ENCODE measurements at regions not wholly inside any gene's neighbourhood (a gene's known extent, or its start where the extent isn't known, plus 50 kb on each side); places are given as distances from the start of the nearest gene placed in this dataset.

DNA sequence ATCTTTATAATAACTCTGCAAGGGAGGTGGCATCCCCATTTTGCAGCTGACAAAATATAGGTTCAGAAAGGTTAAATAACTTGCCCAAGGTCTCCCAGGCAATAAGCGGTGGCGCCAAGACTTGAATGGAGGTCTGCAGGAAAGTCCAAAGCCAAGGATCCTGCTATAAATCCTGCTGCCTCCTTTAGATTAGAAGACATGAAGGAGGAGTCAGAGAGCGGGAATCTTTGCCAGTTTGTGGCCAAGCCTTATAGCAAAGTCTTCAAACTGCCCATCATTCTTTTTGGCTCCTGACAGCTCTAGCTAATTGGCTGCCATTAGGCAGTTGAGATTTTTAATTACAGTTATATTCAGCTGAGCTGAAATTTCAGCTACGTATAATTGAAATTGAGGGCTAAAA lies 114.3 kb downstream of the C1D start:
- TF ChIP-seq, protein P1, sequence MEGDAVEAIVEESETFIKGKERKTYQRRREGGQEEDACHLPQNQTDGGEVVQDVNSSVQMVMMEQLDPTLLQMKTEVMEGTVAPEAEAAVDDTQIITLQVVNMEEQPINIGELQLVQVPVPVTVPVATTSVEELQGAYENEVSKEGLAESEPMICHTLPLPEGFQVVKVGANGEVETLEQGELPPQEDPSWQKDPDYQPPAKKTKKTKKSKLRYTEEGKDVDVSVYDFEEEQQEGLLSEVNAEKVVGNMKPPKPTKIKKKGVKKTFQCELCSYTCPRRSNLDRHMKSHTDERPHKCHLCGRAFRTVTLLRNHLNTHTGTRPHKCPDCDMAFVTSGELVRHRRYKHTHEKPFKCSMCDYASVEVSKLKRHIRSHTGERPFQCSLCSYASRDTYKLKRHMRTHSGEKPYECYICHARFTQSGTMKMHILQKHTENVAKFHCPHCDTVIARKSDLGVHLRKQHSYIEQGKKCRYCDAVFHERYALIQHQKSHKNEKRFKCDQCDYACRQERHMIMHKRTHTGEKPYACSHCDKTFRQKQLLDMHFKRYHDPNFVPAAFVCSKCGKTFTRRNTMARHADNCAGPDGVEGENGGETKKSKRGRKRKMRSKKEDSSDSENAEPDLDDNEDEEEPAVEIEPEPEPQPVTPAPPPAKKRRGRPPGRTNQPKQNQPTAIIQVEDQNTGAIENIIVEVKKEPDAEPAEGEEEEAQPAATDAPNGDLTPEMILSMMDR (IDR thresholded peaks at IDR 0.05), result no peak
- no peak for TF ChIP-seq ZFX (IDR thresholded peaks at IDR 0.05; ENCODE audit: borderline replicate concordance)
- H3K27ac ChIP-seq, result no peak overlapping the region

DNA sequence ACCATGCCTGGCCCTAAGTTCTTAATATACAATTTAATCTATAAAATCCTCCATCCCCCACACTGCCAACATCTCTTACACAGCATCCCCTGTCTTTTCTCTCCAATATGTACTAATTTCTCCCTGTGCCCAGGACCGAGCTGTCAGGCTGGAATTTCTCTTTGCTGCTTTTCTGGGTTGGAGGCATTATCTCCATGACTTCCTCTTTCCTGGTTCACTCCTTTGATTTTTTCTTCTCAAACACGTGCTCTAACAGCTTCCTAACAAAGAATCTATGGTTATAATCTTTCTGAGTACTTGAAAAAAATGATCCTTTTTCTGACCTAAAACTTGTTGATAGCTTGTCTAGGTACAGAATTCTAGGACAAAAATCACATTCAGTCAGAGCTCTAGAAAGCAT lies 112.8 kb downstream of the C1D start:
- no peak for TF ChIP-seq ZFX (IDR thresholded peaks at IDR 0.05; ENCODE audit: borderline replicate concordance)
- TF ChIP-seq, protein P1 (IDR thresholded peaks at IDR 0.05), result no peak
- H3K27ac ChIP-seq, result no peak overlapping the region

DNA sequence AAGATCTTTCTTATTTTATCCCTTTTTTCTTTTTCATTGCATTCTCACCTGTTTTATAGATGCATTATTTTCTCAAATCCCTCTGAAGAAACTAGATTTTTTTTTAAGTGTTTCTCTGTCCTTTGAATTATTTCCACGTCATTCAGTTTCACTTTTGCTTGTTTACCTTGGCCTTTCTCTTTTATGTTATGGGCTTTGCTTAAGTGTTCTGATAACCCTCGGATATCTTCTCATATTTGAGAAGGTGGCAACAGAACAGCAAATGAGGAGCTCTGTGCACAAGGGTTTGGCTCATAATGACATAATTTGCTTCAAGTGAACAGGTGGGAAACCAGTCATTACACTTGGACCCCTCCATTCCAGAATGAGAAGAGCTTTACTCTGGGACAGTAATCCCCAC lies 111.9 kb downstream of the C1D start:
- TF ChIP-seq ZFX (IDR thresholded peaks at IDR 0.05; ENCODE audit: borderline replicate concordance), result no peak
- TF ChIP-seq, protein P1 (IDR thresholded peaks at IDR 0.05), result no peak
- no peak overlapping the region for H3K27ac ChIP-seq

DNA sequence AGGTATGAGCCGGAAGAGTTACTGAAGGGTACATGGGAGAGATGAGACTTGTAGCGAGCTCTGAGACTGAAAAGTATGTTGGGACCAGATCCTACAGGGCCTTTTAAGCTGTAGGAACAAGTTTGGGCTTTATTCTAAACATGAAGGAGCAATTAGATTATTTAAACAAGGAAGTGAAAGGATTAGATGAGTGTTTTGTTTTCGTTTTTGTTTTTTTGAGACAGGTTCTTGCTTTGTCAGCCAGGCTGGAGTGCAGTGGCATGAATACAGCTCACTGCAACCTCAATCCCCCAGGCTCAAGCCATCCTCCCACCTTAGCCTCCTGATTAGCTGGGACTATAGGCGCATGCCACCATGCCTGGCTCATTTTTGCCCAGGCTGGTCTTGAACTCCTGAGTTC lies 110.7 kb downstream of the C1D start:
- TF ChIP-seq ZFX (IDR thresholded peaks at IDR 0.05; ENCODE audit: borderline replicate concordance), result no peak
- TF ChIP-seq, protein P1 (IDR thresholded peaks at IDR 0.05), result no peak
- H3K27ac ChIP-seq, result no peak overlapping the region

DNA sequence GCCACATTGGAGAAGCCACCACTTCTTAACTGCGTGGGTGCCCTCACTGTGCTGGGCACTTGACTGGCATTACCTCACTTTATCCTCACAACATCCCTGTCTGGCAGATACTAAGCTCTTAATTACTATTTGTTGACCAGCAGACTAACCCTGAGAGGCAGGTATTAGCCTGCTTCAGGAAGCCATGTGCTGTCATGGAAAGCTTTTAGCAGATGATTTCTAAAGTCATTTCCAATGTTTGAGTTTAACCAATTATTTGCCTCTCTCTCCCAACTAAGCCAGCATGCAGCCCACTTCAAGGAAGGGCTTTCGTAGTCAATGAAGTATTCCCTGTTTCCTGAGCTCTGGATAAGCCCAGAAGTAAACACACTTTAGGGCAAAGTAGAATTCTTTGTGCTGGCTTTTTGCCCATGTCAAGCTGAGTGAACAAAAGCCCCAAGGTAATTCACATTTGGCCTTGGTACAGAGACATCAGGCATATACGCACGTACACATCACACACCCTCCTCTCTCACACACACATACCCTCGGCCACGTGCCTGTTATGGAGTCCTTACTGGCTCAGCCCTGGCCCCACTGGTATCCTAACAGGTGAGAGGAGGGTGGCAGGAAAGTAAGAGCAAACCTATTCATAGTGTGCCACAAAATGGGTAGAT lies 108.6 kb downstream of the C1D start:
- H3K27ac ChIP-seq, result no peak overlapping the region
- TF ChIP-seq, protein P1 (IDR thresholded peaks at IDR 0.05), result no peak
- TF ChIP-seq ZFX (IDR thresholded peaks at IDR 0.05; ENCODE audit: borderline replicate concordance), result no peak

DNA sequence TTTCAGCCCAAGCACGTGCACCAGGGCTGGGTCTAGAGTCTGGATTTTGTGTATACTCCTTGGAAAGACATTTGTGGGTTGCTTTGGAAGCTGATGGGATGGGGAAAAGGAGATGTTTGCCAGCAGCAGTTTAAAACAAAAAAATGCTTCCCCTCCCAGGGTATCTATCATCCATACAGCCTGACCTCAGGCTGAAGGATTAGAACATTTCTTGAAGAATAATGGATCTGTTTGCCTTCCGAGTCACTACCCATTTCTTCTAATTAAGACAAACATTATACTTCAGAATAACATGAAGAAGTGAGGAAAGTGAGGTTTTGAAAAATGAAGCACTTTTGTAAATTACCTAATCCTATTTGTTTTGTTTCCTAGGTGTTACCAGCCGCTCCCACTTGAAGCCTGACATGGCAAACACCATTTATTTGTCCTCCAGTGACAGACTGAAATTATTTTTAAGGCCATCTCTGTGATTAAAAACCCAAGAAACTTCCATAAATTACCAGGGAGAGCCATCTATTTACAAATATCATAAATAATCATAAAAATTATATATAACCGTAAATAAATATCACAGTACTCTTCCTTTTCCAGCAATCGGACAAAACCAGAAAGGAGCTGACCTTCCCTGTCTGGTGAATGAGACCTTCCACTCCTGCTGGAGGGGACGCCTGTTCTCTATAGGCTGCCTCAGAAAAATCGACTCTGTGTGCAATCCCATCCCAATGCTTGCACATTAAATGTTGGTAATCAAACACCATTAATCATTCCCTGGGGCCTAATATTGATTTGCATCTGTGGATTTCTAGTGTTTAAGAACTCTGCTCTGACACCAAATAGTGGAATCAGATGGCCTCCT lies 106.8 kb downstream of the C1D start:
- TF ChIP-seq, protein P1 (IDR thresholded peaks at IDR 0.05), result no peak
- no peak for TF ChIP-seq ZFX (IDR thresholded peaks at IDR 0.05; ENCODE audit: borderline replicate concordance)
- no peak overlapping the region for H3K27ac ChIP-seq

DNA sequence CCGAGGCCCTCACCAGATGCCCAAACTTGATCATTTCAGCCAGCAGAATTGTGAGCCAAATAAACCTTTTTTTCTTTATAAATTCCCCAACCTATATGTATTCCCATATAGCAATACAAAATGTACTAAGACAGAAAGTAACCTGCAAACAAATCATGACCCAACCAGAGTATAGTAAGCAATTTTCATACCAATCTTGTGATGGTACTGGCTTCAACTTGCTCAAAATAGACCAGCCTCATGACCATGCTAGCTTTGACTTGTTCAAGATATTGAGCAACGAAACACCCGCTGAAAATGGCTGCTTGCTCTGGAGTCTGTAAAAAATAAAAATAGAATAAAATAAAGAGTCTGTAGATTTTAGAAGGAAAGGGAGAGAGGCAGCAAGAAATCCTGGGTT lies 97.6 kb downstream of the C1D start:
- H3K27ac ChIP-seq, result no peak overlapping the region
- TF ChIP-seq ZFX (IDR thresholded peaks at IDR 0.05; ENCODE audit: borderline replicate concordance), result no peak
- TF ChIP-seq, protein P1 (IDR thresholded peaks at IDR 0.05), result no peak

Measured in 22Rv1 (cell line).